PC-3 (cell line): ENCODE measurements at regions not wholly inside any gene's neighbourhood (a gene's known extent, or its start where the extent isn't known, plus 50 kb on each side); places are given as distances from the start of the nearest gene placed in this dataset.

Experiments
- ATAC-seq: fragments of 200-7000 bp; cut with Tn5 transposase; 2 replicates; pipeline ENCODE4 v1.9.1; 2020; ENCODE audit warnings: mild to moderate bottlenecking, moderate library complexity
- BruUV-seq: library from RNA; stranded (reverse); fragments of 400-500 nt; replicated peaks from 2 replicates; lab custom pipeline; 2021; lab: Mats Ljungman, UMichigan
- CTCF ChIA-PET: fragments of 300-600 bp; sonication (Branson Sonifier 250); formaldehyde crosslinking; loops from one replicate; lab custom pipeline; 2022; ENCODE audit warnings: antibody characterized with exemption; lab: Charles Lee
- POLR2A ChIA-PET: fragments of 300-600 bp; sonication (Branson Sonifier 250); formaldehyde crosslinking; loops from one replicate; lab custom pipeline; 2022; ENCODE audit warnings: antibody characterized with exemption; ENCODE audit not compliant: unreplicated experiment; lab: Charles Lee
- DNase-seq: peaks from one replicate; pipeline ENCODE4 v3.0.0-alpha.2; 2015
- H2AFZ ChIP-seq: fragments of 300-600 bp; sonication (generic); 2 replicates; pipeline ENCODE4 v1.6.0; 2016; ENCODE audit warnings: antibody characterized with exemption, low read length
- H3F3A ChIP-seq: fragments of 300-600 bp; sonication (generic); one replicate; pipeline ENCODE4 v1.6.0; 2017; ENCODE audit warnings: antibody characterized with exemption, low read length, control low read depth, mild to moderate bottlenecking; ENCODE audit not compliant: unreplicated experiment
- H3K27ac ChIP-seq: fragments of 300-600 bp; sonication (generic); 2 replicates; pipeline ENCODE4 v1.5.1; 2016; ENCODE audit warnings: mild to moderate bottlenecking, low read length
- H3K27me3 ChIP-seq: fragments of 300-600 bp; sonication (generic); 2 replicates; pipeline ENCODE4 v1.6.1; 2016; ENCODE audit warnings: low read length, mixed read lengths
- H3K36me3 ChIP-seq: fragments of 300-600 bp; sonication (generic); 2 replicates; pipeline ENCODE4 v1.6.1; 2016; ENCODE audit warnings: low read depth, mixed run types, low read length, mixed read lengths
- H3K4me1 ChIP-seq: fragments of 300-600 bp; sonication (generic); 2 replicates; pipeline ENCODE4 v1.5.1; 2016; ENCODE audit warnings: low read length; ENCODE audit not compliant: insufficient read depth
- H3K4me2 ChIP-seq: fragments of 300-600 bp; sonication (generic); 2 replicates; pipeline ENCODE4 v1.6.0; 2016; ENCODE audit warnings: low read length
- H3K4me3 ChIP-seq: fragments of 300-600 bp; sonication (generic); 2 replicates; pipeline ENCODE4 v1.5.1; 2016; ENCODE audit warnings: mild to moderate bottlenecking, low read length, mixed read lengths
- H3K79me2 ChIP-seq: fragments of 300-600 bp; sonication (generic); 2 replicates; pipeline ENCODE4 v1.6.1; 2017; ENCODE audit warnings: low read length, mixed read lengths
- H3K9ac ChIP-seq: fragments of 300-600 bp; sonication (generic); 2 replicates; pipeline ENCODE4 v1.6.0; 2016; ENCODE audit warnings: mild to moderate bottlenecking, low read length
- H3K9me2 ChIP-seq: fragments of 300-600 bp; sonication (generic); replicated peaks from 2 replicates; pipeline ENCODE4 v1.6.1; 2016; ENCODE audit warnings: mixed run types, low read length, mixed read lengths
- H3K9me3 ChIP-seq: fragments of 300-600 bp; sonication (generic); 2 replicates; pipeline ENCODE4 v1.6.1; 2016; ENCODE audit warnings: low read length, mixed read lengths
- H4K20me1 ChIP-seq: fragments of 300-600 bp; sonication (generic); 2 replicates; pipeline ENCODE4 v1.6.1; 2016; ENCODE audit warnings: low read length, mixed read lengths
- EZH2 ChIP-seq: fragments of 300-600 bp; sonication (generic); IDR thresholded peaks from one replicate; pipeline ENCODE4 v1.6.1; 2017; ENCODE audit warnings: antibody characterized with exemption, mild to moderate bottlenecking, low read length; ENCODE audit not compliant: unreplicated experiment
- EZH2phosphoT487 ChIP-seq: fragments of 300-600 bp; sonication (generic); IDR thresholded peaks from 2 replicates; pipeline ENCODE4 v1.6.1; 2018; ENCODE audit warnings: mild to moderate bottlenecking, antibody characterized with exemption, low read length, borderline replicate concordance
- intact Hi-C: fragments of 100-400 bp; cut with micrococcal nuclease; formaldehyde crosslinking; loops from 2 replicates; pipeline ENCODE4 v1.9.0; 2023
- TF ChIP-seq, protein P1 (sequence below): fragments of 300-600 bp; sonication (generic); conservative IDR thresholded peaks from 2 replicates; pipeline ENCODE4 v1.5.1; 2017; ENCODE audit warnings: antibody characterized with exemption, low read depth, mild to moderate bottlenecking, low read length

GRCh38 chr9:32304495-32304894 is 79.9 kb upstream of the ACO1 start:
- Histone ChIP-seq H3K4me1 (no peaks in the 10 kb centered on the region), H3K9ac (no peak overlapping the region), H3K9me2 (no peaks in the 10 kb centered on the region), H3K27me3 (peaks cover 9% of the 10 kb centered on the region), H3F3A (no peaks in the 10 kb centered on the region), H2AFZ (no peak overlapping the region), H3K27ac (no peak overlapping the region), H3K4me2 (no peak overlapping the region), H3K36me3 (no peaks in the 10 kb centered on the region), H4K20me1 (no peaks in the 10 kb centered on the region), H3K9me3 (no peaks in the 10 kb centered on the region), H3K79me2 (no peaks in the 10 kb centered on the region), H3K4me3 (no peak overlapping the region)
- TF ChIP-seq, protein P1, sequence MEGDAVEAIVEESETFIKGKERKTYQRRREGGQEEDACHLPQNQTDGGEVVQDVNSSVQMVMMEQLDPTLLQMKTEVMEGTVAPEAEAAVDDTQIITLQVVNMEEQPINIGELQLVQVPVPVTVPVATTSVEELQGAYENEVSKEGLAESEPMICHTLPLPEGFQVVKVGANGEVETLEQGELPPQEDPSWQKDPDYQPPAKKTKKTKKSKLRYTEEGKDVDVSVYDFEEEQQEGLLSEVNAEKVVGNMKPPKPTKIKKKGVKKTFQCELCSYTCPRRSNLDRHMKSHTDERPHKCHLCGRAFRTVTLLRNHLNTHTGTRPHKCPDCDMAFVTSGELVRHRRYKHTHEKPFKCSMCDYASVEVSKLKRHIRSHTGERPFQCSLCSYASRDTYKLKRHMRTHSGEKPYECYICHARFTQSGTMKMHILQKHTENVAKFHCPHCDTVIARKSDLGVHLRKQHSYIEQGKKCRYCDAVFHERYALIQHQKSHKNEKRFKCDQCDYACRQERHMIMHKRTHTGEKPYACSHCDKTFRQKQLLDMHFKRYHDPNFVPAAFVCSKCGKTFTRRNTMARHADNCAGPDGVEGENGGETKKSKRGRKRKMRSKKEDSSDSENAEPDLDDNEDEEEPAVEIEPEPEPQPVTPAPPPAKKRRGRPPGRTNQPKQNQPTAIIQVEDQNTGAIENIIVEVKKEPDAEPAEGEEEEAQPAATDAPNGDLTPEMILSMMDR, result no peak
- TF ChIP-seq EZH2phosphoT487, result no peak
- no peak for TF ChIP-seq EZH2
- no TSS peak for BruUV-seq
- ChIA-PET POLR2A (no interaction called here), CTCF (no interaction called here)
- intact Hi-C loops, result no loop called here
- no peak for ATAC-seq
- DNase-seq, result no peak

DNA sequence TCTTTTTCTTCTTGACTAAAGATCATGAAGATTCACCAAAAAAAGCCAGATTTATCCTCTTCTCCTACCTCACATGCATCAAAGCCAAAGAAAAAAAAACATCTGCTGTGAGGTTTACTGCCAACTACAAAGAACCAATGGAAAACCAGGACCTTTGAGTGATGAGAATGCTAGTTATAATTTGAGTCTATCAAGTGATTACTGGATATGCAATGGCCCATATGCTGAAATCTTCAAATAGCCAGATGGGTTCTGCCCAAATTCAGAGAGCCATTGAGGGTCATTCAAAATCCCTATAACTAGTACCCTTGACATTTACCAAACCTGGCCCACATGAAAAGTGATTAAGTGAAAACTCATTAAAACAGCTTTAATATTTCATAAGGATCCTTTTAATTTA is 78.4 kb upstream of the ACO1 start:
- intact Hi-C loops, result no loop called here
- TF ChIP-seq EZH2phosphoT487, result no peak
- no peak for TF ChIP-seq EZH2
- TF ChIP-seq, protein P1, result no peak

GRCh38 chr9:32319312-32319929 is 65.0 kb upstream of the ACO1 start:
- ATAC-seq (no peak), DNase-seq (no peak)
- Histone ChIP-seq H4K20me1 (no peaks in the 10 kb centered on the region), H3K27me3 (peaks cover 35% of the 10 kb centered on the region), H3F3A (no peaks in the 10 kb centered on the region), H3K79me2 (no peaks in the 10 kb centered on the region), H3K4me3 (no peak overlapping the region), H3K4me1 (no peaks in the 10 kb centered on the region), H3K9me2 (no peaks in the 10 kb centered on the region), H3K36me3 (no peaks in the 10 kb centered on the region), H3K9ac (no peak overlapping the region), H3K9me3 (no peaks in the 10 kb centered on the region), H2AFZ (no peak overlapping the region), H3K4me2 (no peak overlapping the region), H3K27ac (no peak overlapping the region)
- ChIA-PET CTCF (no interaction called here), POLR2A (no interaction called here)
- no TSS peak for BruUV-seq
- TF ChIP-seq, protein P1, result no peak
- TF ChIP-seq EZH2 (no peak), EZH2phosphoT487 (no peak)
- intact Hi-C loops, result no loop called here

More for the DNA sequence above, 78.4 kb upstream of the ACO1 start:
- no peaks in the 10 kb centered on the region for H3F3A ChIP-seq
- no peak for DNase-seq
- no TSS peak for BruUV-seq
- no peak overlapping the region for H2AFZ ChIP-seq
- H4K20me1 ChIP-seq, result no peaks in the 10 kb centered on the region
- H3K9ac ChIP-seq, result no peak overlapping the region
- no peaks in the 10 kb centered on the region for H3K9me3 ChIP-seq
- ChIA-PET CTCF (no interaction called here), POLR2A (no interaction called here)
- H3K27ac ChIP-seq, result no peak overlapping the region
- H3K4me3 ChIP-seq, result no peak overlapping the region
- H3K4me1 ChIP-seq, result no peaks in the 10 kb centered on the region
- no peak for ATAC-seq
- H3K9me2 ChIP-seq, result no peaks in the 10 kb centered on the region
- peaks cover 9% of the 10 kb centered on the region for H3K27me3 ChIP-seq
- H3K4me2 ChIP-seq, result no peak overlapping the region
- H3K36me3 ChIP-seq, result no peaks in the 10 kb centered on the region
- no peaks in the 10 kb centered on the region for H3K79me2 ChIP-seq
